ENCODE measurements at regions not wholly inside any gene's neighbourhood (a gene's known extent, or its start where the extent isn't known, plus 50 kb on each side); places are given as distances from the start of the nearest gene placed in this dataset.

GRCh38 chr5:3006961-3007551 lies 255.6 kb upstream of the IRX2 start:
- CTCF ChIA-PET = no interaction called here
- Histone ChIP-seq H3K27ac (ENCODE audit: low read length in 2 of 2) (no peak overlapping the region), H4K20me1 (ENCODE audit: control insufficient read depth, insufficient read depth, low read length, poor library complexity, severe bottlenecking) (no peaks in the 10 kb centered on the region), H3K4me2 (replicated peaks; ENCODE audit: low read depth, low read length, poor library complexity, severe bottlenecking) (no peak overlapping the region), H3K9me3 (ENCODE audit: control extremely low read depth in 1 of 3, control insufficient read depth in 2 of 3, insufficient read depth in 1 of 3, low read length in 2 of 3) (peaks cover 0 to 44% (median 0%) of the 10 kb centered on the region in 3 donors), H2AFZ (ENCODE audit: insufficient read depth, low read depth, low read length, poor library complexity, severe bottlenecking) (no peak overlapping the region), H3K9ac (ENCODE audit: low read length) (no peak overlapping the region), H3K79me2 (ENCODE audit: control insufficient read depth, insufficient read depth, low read length) (no peaks in the 10 kb centered on the region), H3K27me3 (replicated peaks in 1 of 4; ENCODE audit: control extremely low read depth in 1 of 4, control insufficient read depth in 3 of 4, insufficient read depth in 4 of 4, low read length in 3 of 4) (no peaks in the 10 kb centered on the region), H3K4me3 (ENCODE audit: control extremely low read depth in 1 of 5, extremely low read depth in 1 of 5, insufficient read depth in 1 of 5, low read depth in 2 of 5, low read length in 4 of 5) (no peak overlapping the region), H3K4me1 (ENCODE audit: control insufficient read depth in 2 of 2, insufficient read depth in 2 of 2, low read length in 2 of 2) (no peaks in the 10 kb centered on the region), H3K36me3 (replicated peaks in 1 of 2; ENCODE audit: control extremely low read depth in 1 of 2, control insufficient read depth in 1 of 2, extremely low read depth in 1 of 2, insufficient read depth in 2 of 2, low read length in 1 of 2) (no peaks in the 10 kb centered on the region)
- Mint-ChIP-seq H3K9me3 (ENCODE audit: insufficient read depth) (peaks cover 5% of the 10 kb centered on the region), H3K27ac (no peak overlapping the region), H3K27me3 (no peaks in the 10 kb centered on the region), H3K4me3 (no peak overlapping the region), H3K4me1 (no peaks in the 10 kb centered on the region)
- DNase-seq = no peak
- POLR2A ChIA-PET = no interaction called here
- no peak for TF ChIP-seq CTCF (IDR thresholded peaks at IDR 0.05)
- no peak for TF ChIP-seq EZH2 (IDR thresholded peaks at IDR 0.05; ENCODE audit: borderline replicate concordance, insufficient read depth, low read depth, low read length, poor library complexity, severe bottlenecking)
- intact Hi-C loops (cut with micrococcal nuclease) = no loop called here
- WGBS (ENCODE audit: insufficient coverage) = 90% methylated on average over 7 of the region's 11 CpGs
- ATAC-seq (ENCODE audit: low read depth) = no peak

GRCh38 chr5:3006526-3006925 lies 255.0 kb upstream of the IRX2 start:
- Histone ChIP-seq H3K9me3 (ENCODE audit: control extremely low read depth in 1 of 3, control insufficient read depth in 2 of 3, insufficient read depth in 1 of 3, low read length in 2 of 3) (peaks cover 0 to 43% (median under 1%) of the 10 kb centered on the region in 3 donors), H3K4me3 (ENCODE audit: control extremely low read depth in 1 of 5, extremely low read depth in 1 of 5, insufficient read depth in 1 of 5, low read depth in 2 of 5, low read length in 4 of 5) (no peak overlapping the region), H4K20me1 (ENCODE audit: control insufficient read depth, insufficient read depth, low read length, poor library complexity, severe bottlenecking) (no peaks in the 10 kb centered on the region), H3K4me1 (ENCODE audit: control insufficient read depth in 2 of 2, insufficient read depth in 2 of 2, low read length in 2 of 2) (no peaks in the 10 kb centered on the region), H3K36me3 (replicated peaks in 1 of 2; ENCODE audit: control extremely low read depth in 1 of 2, control insufficient read depth in 1 of 2, extremely low read depth in 1 of 2, insufficient read depth in 2 of 2, low read length in 1 of 2) (no peaks in the 10 kb centered on the region), H2AFZ (ENCODE audit: insufficient read depth, low read depth, low read length, poor library complexity, severe bottlenecking) (no peak overlapping the region), H3K27me3 (replicated peaks in 1 of 4; ENCODE audit: control extremely low read depth in 1 of 4, control insufficient read depth in 3 of 4, insufficient read depth in 4 of 4, low read length in 3 of 4) (no peaks in the 10 kb centered on the region), H3K4me2 (replicated peaks; ENCODE audit: low read depth, low read length, poor library complexity, severe bottlenecking) (no peak overlapping the region), H3K27ac (ENCODE audit: low read length in 2 of 2) (no peak overlapping the region), H3K79me2 (ENCODE audit: control insufficient read depth, insufficient read depth, low read length) (no peaks in the 10 kb centered on the region), H3K9ac (ENCODE audit: low read length) (no peak overlapping the region)
- POLR2A ChIA-PET = no interaction called here
- WGBS (ENCODE audit: insufficient coverage) = 82% methylated on average over 6 of the region's 7 CpGs
- peaks cover 3% of the 10 kb centered on the region for H3K9me3 Mint-ChIP-seq (ENCODE audit: insufficient read depth)
- H3K4me1 Mint-ChIP-seq = no peaks in the 10 kb centered on the region
- CTCF ChIA-PET = no interaction called here
- intact Hi-C loops (cut with micrococcal nuclease) = no loop called here
- TF ChIP-seq CTCF (IDR thresholded peaks at IDR 0.05) = no peak
- no peak for TF ChIP-seq EZH2 (IDR thresholded peaks at IDR 0.05; ENCODE audit: borderline replicate concordance, insufficient read depth, low read depth, low read length, poor library complexity, severe bottlenecking)
- no peak overlapping the region for H3K4me3 Mint-ChIP-seq
- DNase-seq (no peak), ATAC-seq (ENCODE audit: low read depth) (no peak)
- H3K27ac Mint-ChIP-seq = no peak overlapping the region
- H3K27me3 Mint-ChIP-seq = no peaks in the 10 kb centered on the region
